Lung (tissue), 11 donors: ENCODE measurements at regions not wholly inside any gene's neighbourhood (a gene's known extent, or its start where the extent isn't known, plus 50 kb on each side); places are given as distances from the start of the nearest gene placed in this dataset.

Experiments used
- ATAC-seq: fragments of 200-7000 bp; cut with Tn5 transposase; one replicate; pipeline ENCODE4 v1.9.1; 2020; ENCODE audit warnings: moderate number of reproducible peaks; ENCODE audit not compliant: insufficient read depth, low FRiP score
- DNase-seq, 3 donors: peaks; one replicate each; pipeline ENCODE4 v3.0.0-alpha.2; 2013 to 2017
- H3K27ac ChIP-seq, 2 donors: one replicate each; pipeline ENCODE4 v1.5.1; 2013; ENCODE audit warnings: mild to moderate bottlenecking in 2 of 2, moderate library complexity in 2 of 2, control low read depth in 1 of 2, inconsistent platforms in 1 of 2, low read depth in 1 of 2, low read length in 1 of 2
- H3K27me3 ChIP-seq, 3 donors: one replicate each; pipeline ENCODE4 v1.5.1; 2013; ENCODE audit warnings: low read length in 2 of 3; ENCODE audit not compliant: control insufficient read depth in 3 of 3, insufficient read depth in 3 of 3
- H3K36me3 ChIP-seq, 4 donors: one replicate each; pipeline ENCODE4 v1.5.1; 2013; ENCODE audit warnings: low read length in 4 of 4, mild to moderate bottlenecking in 1 of 4, moderate library complexity in 1 of 4; ENCODE audit not compliant: control insufficient read depth in 4 of 4, insufficient read depth in 4 of 4
- H3K4me1 ChIP-seq, 5 donors: one replicate each; pipeline ENCODE4 v1.5.1; 2013; ENCODE audit warnings: low read length in 5 of 5, mild to moderate bottlenecking in 2 of 5, moderate library complexity in 1 of 5; ENCODE audit not compliant: control insufficient read depth in 5 of 5, insufficient read depth in 5 of 5
- H3K4me3 ChIP-seq: one replicate; pipeline ENCODE4 v1.5.1; 2013; ENCODE audit warnings: mild to moderate bottlenecking, control low read depth, moderate library complexity
- H3K9ac ChIP-seq, 2 donors: one replicate each; pipeline ENCODE4 v1.5.1; 2013; ENCODE audit warnings: low read length in 2 of 2, control low read depth in 1 of 2; ENCODE audit not compliant: insufficient read depth in 1 of 2
- H3K9me3 ChIP-seq, 4 donors: one replicate each; pipeline ENCODE4 v1.5.1; 2013; ENCODE audit warnings: low read length in 3 of 4, mild to moderate bottlenecking in 1 of 4, moderate library complexity in 1 of 4; ENCODE audit not compliant: control insufficient read depth in 4 of 4, insufficient read depth in 3 of 4
- WGBS, 2 donors: extraction: QIAGEN DNeasy Blood & Tissue Kit; methylation state at CpG; one replicate each; pipeline ENCODE4 v1.1.7; 2013; 5-methylcytosine and 5-hydroxymethylcytosine counted together
- TF ChIP-seq, protein P1 (sequence below): IDR thresholded peaks from 2 replicates; pipeline ENCODE4 v1.5.1; 2012; ENCODE audit warnings: mild to moderate bottlenecking; ENCODE audit errors: control extremely low read depth, extremely low read depth
- donor health status: control.
- donor health status: control.
- donor health status: Bipolar disorder and iron deficiency.
- donor health status: healthy.
- donor health status: DM: yes; HTN: yes; CAD: no.

DNA sequence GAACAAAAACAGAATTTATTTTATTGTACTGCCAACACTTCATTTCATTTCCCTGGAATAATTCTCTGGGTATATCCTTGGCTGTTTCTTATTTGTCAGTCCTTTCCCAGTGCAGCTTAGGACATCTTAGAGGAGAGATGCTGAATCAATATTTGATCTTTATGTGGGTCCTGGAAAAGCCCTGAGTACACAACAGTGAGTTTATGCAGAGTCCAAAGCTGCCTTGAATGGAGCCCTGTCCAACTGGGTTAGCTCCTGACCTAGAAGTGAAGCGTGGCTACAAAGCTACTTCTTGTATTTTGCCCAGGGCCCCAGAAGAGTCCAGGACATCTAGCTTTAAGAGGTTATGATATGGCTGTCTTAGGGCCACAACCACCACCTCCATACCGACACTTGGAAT lies 378.0 kb upstream of the FAT3 start:
- DNase-seq (no peak), ATAC-seq (no peak)
- no peak overlapping the region for H3K4me3 ChIP-seq
- peaks cover 0 to 25% (median 3%) of the 10 kb centered on the region in 5 donors for H3K4me1 ChIP-seq
- no peaks in the 10 kb centered on the region for H3K27me3 ChIP-seq
- H3K36me3 ChIP-seq: no peaks in the 10 kb centered on the region
- peaks cover 0 to 3% (median 0%) of the 10 kb centered on the region in 4 donors for H3K9me3 ChIP-seq
- 75 to 77% methylated on average over 2 of the region's 2 CpGs for WGBS, 2 donors
- H3K27ac ChIP-seq: no peak overlapping the region
- TF ChIP-seq, protein P1, sequence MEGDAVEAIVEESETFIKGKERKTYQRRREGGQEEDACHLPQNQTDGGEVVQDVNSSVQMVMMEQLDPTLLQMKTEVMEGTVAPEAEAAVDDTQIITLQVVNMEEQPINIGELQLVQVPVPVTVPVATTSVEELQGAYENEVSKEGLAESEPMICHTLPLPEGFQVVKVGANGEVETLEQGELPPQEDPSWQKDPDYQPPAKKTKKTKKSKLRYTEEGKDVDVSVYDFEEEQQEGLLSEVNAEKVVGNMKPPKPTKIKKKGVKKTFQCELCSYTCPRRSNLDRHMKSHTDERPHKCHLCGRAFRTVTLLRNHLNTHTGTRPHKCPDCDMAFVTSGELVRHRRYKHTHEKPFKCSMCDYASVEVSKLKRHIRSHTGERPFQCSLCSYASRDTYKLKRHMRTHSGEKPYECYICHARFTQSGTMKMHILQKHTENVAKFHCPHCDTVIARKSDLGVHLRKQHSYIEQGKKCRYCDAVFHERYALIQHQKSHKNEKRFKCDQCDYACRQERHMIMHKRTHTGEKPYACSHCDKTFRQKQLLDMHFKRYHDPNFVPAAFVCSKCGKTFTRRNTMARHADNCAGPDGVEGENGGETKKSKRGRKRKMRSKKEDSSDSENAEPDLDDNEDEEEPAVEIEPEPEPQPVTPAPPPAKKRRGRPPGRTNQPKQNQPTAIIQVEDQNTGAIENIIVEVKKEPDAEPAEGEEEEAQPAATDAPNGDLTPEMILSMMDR: no peak
- H3K9ac ChIP-seq: no peak overlapping the region

DNA sequence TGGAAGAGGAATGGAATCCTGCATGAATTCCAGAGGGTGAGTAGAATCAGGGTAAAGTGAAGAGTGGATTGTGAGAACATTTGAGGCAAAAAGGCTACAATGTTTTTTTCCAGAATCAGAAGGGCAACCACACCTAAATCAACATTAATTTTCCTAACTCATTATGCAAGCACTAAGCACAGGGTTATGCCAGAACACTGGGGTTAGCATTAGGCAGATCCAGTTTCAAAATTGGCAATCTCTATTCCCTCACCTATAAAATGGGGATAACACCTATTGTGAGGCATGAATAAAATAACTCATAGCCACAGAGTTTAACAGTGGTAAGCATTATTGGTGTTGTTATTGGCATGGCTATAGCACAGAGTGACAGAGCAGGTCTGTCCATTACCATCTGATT lies 378.6 kb upstream of the FAT3 start:
- no peak for ATAC-seq
- no peaks in the 10 kb centered on the region for H3K27me3 ChIP-seq
- H3K4me3 ChIP-seq: no peak overlapping the region
- no peak overlapping the region for H3K9ac ChIP-seq
- TF ChIP-seq, protein P1: no peak
- H3K36me3 ChIP-seq: no peaks in the 10 kb centered on the region
- no peak for DNase-seq
- H3K9me3 ChIP-seq: peaks cover 0 to 3% (median 0%) of the 10 kb centered on the region in 4 donors
- no peak overlapping the region for H3K27ac ChIP-seq
- peaks cover 0 to 21% (median 3%) of the 10 kb centered on the region in 5 donors for H3K4me1 ChIP-seq

DNA sequence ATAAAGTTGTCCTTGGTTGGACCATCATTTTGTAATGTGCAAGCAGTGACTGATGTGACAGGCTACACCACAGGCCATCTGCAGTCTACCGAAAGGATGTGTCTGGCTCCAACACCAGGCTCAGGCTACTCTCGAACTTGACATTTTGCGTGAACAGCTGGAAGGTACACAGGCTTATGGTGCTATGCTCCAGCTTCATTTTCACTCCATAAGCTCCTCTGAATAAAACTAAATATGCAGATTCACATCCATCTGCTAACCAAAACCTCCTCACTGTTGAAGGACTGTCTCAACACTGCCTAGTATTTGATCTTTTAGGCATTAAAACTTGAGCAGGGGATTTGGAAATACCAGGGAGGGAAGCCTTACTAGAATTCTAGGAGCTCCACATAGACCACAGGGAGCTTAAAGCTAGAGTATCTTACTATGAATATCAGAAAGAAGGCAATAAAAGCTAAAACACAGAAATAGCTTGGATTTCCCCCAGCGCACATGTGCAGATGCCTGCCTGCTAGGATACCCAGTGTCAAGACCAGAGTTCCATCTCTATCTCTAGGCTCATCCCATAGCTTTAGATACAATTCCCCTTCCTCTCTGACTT lies 383.9 kb upstream of the FAT3 start:
- Histone ChIP-seq H3K27ac (no peak overlapping the region), H3K4me3 (no peak overlapping the region), H3K4me1 (peaks cover 0 to 26% (median 0%) of the 10 kb centered on the region in 5 donors), H3K27me3 (no peaks in the 10 kb centered on the region), H3K36me3 (no peaks in the 10 kb centered on the region), H3K9me3 (peaks cover 0 to 6% (median 0%) of the 10 kb centered on the region in 4 donors), H3K9ac (no peak overlapping the region)
- TF ChIP-seq, protein P1: no peak
- 91 to 94% methylated on average over 4 of the region's 4 CpGs for WGBS, 2 donors
- ATAC-seq: no peak
- no peak for DNase-seq
